ENCODE measurements at regions not wholly inside any gene's neighbourhood (a gene's known extent, or its start where the extent isn't known, plus 50 kb on each side); places are given as distances from the start of the nearest gene placed in this dataset.

DNA sequence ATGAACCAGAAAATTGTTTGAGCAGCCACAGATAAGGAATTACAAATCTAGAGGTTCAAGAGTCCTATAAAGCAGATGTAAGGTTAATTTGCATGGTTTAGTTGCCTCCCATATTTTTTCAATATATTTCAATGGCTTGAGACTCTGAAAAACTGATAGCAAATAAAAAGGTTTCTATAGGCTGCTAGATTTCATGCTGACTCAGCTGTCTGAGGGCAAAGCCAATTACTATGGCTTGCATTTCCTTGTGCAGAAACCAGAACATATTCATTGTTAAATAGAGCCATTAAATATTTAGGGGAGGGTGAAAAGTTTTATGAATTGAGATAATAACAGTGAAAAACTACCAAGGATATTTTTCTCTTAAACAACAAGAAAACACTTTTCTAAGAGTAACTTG lies 278.1 kb upstream of the CADM2 start:
- Histone ChIP-seq H3K27me3 (ENCODE audit: insufficient read depth) (no peaks in the 10 kb centered on the region), H3K79me2 (ENCODE audit: insufficient read depth) (no peaks in the 10 kb centered on the region), H3K36me3 (replicated peaks in 1 of 2; ENCODE audit: control insufficient read depth in 1 of 2, insufficient read depth in 2 of 2, low read length in 1 of 2) (no peaks in the 10 kb centered on the region), H3K27ac (ENCODE audit: low read depth in 2 of 2, low read length in 1 of 2) (no peak overlapping the region), H3K4me1 (ENCODE audit: control insufficient read depth in 1 of 2, insufficient read depth in 2 of 2, low read depth in 1 of 2, low read length in 1 of 2) (no peaks in the 10 kb centered on the region), H3K4me3 (ENCODE audit: low read depth in 2 of 2, low read length in 1 of 2) (no peak overlapping the region), H4K20me1 (ENCODE audit: insufficient read depth) (no peaks in the 10 kb centered on the region), H3K9ac (no peak overlapping the region), H3K4me2 (no peak overlapping the region), H3F3A (replicated peaks; ENCODE audit: insufficient read depth) (no peaks in the 10 kb centered on the region), H2AFZ (ENCODE audit: low read depth) (no peak overlapping the region), H3K9me3 (no peaks in the 10 kb centered on the region), H3K9me2 (no peaks in the 10 kb centered on the region)
- ChIA-PET POLR2A (no interaction called here), CTCF (interaction anchor here (0.6 kb wide), 1 partner anchor 42 kb away, joined by 3 read pairs; no protein-coding TSS in a partner anchor)
- TF ChIP-seq RCOR1 (IDR thresholded peaks at IDR 0.05; ENCODE audit: low read length), result no peak
- no peak for TF ChIP-seq RFX5 (IDR thresholded peaks at IDR 0.05; ENCODE audit: low read length)
- no peak for TF ChIP-seq EZH2phosphoT487 (IDR thresholded peaks at IDR 0.05; ENCODE audit: borderline replicate concordance, low read depth)
- TF ChIP-seq MXI1 (IDR thresholded peaks at IDR 0.05; ENCODE audit: low read depth, low read length), result no peak
- TF ChIP-seq JUND (IDR thresholded peaks at IDR 0.05), result no peak
- no peak for DNase-seq

DNA sequence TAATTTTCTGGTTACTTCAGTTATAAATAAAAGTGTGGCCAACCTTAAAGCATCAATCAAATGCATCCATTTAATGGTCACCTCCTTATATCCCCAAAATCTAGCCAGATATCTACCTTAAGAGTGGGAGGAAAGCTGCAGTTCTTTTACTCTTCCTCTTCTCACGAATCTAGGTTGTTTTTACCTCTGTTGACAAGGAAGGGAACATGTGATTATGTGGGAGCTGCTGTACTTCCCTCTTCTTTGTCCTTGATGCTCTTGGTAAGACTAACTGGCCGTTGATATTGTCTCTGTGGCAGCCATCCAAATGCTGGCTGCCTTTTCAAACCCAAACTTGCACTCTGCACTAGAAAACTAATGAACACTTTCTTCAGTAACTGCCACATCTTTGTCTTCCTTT lies 275.3 kb upstream of the CADM2 start:
- Histone ChIP-seq H3K9ac (no peak overlapping the region), H3K27me3 (ENCODE audit: insufficient read depth) (no peaks in the 10 kb centered on the region), H3F3A (replicated peaks; ENCODE audit: insufficient read depth) (no peaks in the 10 kb centered on the region), H3K4me1 (ENCODE audit: control insufficient read depth in 1 of 2, insufficient read depth in 2 of 2, low read depth in 1 of 2, low read length in 1 of 2) (no peaks in the 10 kb centered on the region), H3K27ac (ENCODE audit: low read depth in 2 of 2, low read length in 1 of 2) (no peak overlapping the region), H3K36me3 (replicated peaks in 1 of 2; ENCODE audit: control insufficient read depth in 1 of 2, insufficient read depth in 2 of 2, low read length in 1 of 2) (no peaks in the 10 kb centered on the region), H3K9me2 (no peaks in the 10 kb centered on the region), H3K79me2 (ENCODE audit: insufficient read depth) (no peaks in the 10 kb centered on the region), H3K9me3 (no peaks in the 10 kb centered on the region), H2AFZ (ENCODE audit: low read depth) (no peak overlapping the region), H3K4me3 (ENCODE audit: low read depth in 2 of 2, low read length in 1 of 2) (no peak overlapping the region), H3K4me2 (no peak overlapping the region), H4K20me1 (ENCODE audit: insufficient read depth) (no peaks in the 10 kb centered on the region)
- CTCF ChIA-PET, result no interaction called here
- TF ChIP-seq CHD2 (IDR thresholded peaks at IDR 0.05; ENCODE audit: low read length, partially characterized antibody) (no peak), NFIC (IDR thresholded peaks at IDR 0.05; ENCODE audit: borderline replicate concordance) (no peak), RAD21 (IDR thresholded peaks at IDR 0.05; ENCODE audit: low read length) (no peak), GATA2 (CRISPR knock-in tag; IDR thresholded peaks at IDR 0.05) (no peak), SMC3 (IDR thresholded peaks at IDR 0.05; ENCODE audit: low read depth, low read length) (no peak), TAF1 (IDR thresholded peaks at IDR 0.05; ENCODE audit: borderline replicate concordance, low read depth, low read length) (no peak)
- TF ChIP-seq, protein P1, sequence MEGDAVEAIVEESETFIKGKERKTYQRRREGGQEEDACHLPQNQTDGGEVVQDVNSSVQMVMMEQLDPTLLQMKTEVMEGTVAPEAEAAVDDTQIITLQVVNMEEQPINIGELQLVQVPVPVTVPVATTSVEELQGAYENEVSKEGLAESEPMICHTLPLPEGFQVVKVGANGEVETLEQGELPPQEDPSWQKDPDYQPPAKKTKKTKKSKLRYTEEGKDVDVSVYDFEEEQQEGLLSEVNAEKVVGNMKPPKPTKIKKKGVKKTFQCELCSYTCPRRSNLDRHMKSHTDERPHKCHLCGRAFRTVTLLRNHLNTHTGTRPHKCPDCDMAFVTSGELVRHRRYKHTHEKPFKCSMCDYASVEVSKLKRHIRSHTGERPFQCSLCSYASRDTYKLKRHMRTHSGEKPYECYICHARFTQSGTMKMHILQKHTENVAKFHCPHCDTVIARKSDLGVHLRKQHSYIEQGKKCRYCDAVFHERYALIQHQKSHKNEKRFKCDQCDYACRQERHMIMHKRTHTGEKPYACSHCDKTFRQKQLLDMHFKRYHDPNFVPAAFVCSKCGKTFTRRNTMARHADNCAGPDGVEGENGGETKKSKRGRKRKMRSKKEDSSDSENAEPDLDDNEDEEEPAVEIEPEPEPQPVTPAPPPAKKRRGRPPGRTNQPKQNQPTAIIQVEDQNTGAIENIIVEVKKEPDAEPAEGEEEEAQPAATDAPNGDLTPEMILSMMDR (IDR thresholded peaks at IDR 0.05), result no peak
- TF ChIP-seq, protein P2, sequence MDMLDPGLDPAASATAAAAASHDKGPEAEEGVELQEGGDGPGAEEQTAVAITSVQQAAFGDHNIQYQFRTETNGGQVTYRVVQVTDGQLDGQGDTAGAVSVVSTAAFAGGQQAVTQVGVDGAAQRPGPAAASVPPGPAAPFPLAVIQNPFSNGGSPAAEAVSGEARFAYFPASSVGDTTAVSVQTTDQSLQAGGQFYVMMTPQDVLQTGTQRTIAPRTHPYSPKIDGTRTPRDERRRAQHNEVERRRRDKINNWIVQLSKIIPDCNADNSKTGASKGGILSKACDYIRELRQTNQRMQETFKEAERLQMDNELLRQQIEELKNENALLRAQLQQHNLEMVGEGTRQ (IDR thresholded peaks at IDR 0.05; ENCODE audit: borderline replicate concordance, low read depth, low read length), result no peak
- TF ChIP-seq, protein P3, sequence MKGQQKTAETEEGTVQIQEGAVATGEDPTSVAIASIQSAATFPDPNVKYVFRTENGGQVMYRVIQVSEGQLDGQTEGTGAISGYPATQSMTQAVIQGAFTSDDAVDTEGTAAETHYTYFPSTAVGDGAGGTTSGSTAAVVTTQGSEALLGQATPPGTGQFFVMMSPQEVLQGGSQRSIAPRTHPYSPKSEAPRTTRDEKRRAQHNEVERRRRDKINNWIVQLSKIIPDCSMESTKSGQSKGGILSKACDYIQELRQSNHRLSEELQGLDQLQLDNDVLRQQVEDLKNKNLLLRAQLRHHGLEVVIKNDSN (IDR thresholded peaks at IDR 0.05; ENCODE audit: borderline replicate concordance, low read depth), result no peak
- no peak for DNase-seq
- POLR2A ChIA-PET, result no interaction called here
- 0% methylated on average over 2 of the region's 2 CpGs for WGBS (ENCODE audit: low lambda C conversion rate)
